ENCODE measurements at regions not wholly inside any gene's neighbourhood (a gene's known extent, or its start where the extent isn't known, plus 50 kb on each side); places are given as distances from the start of the nearest gene placed in this dataset.

DNA sequence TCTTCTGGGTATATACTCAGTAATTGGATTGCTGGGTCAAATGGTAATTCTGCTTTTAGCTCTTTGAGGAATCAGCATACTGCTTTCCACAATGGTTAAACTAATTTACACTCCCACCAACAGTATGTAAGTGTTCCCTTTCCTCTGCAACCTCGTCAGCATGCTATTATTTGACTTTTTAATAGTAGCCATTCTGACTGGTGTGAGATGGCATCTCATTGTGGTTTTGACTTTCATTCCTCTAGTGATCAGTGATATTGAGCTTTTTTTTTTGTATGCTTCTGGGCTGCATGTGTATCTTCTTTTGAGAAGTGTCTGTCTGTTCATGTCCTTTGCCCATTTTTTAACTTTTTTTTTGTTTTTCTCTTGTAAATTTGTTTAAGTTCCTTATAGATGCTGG, 279.4 kb downstream of the PTGER3 start:
- Histone ChIP-seq H3K27ac (no peak overlapping the region), H3K36me3 (no peaks in the 10 kb centered on the region), H3K4me3 (no peak overlapping the region), H3K9me3 (peaks cover 0 to 16% (median 0%) of the 10 kb centered on the region in 3 donors), H3K4me1 (no peaks in the 10 kb centered on the region), H3K27me3 (no peaks in the 10 kb centered on the region)
- no peak for ATAC-seq
- 57 to 73% methylated on average over 1 of the region's 1 CpG for WGBS, 2 donors (ENCODE audit: low coverage in 1 of 2)
- TF ChIP-seq POLR2AphosphoS5 (IDR thresholded peaks at IDR 0.05), result no peak
- TF ChIP-seq, protein P1, sequence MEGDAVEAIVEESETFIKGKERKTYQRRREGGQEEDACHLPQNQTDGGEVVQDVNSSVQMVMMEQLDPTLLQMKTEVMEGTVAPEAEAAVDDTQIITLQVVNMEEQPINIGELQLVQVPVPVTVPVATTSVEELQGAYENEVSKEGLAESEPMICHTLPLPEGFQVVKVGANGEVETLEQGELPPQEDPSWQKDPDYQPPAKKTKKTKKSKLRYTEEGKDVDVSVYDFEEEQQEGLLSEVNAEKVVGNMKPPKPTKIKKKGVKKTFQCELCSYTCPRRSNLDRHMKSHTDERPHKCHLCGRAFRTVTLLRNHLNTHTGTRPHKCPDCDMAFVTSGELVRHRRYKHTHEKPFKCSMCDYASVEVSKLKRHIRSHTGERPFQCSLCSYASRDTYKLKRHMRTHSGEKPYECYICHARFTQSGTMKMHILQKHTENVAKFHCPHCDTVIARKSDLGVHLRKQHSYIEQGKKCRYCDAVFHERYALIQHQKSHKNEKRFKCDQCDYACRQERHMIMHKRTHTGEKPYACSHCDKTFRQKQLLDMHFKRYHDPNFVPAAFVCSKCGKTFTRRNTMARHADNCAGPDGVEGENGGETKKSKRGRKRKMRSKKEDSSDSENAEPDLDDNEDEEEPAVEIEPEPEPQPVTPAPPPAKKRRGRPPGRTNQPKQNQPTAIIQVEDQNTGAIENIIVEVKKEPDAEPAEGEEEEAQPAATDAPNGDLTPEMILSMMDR (IDR thresholded peaks at IDR 0.05), result no peak
- no peak for TF ChIP-seq EP300 (IDR thresholded peaks at IDR 0.05)
- TF ChIP-seq POLR2A (IDR thresholded peaks at IDR 0.05), result no peak

DNA sequence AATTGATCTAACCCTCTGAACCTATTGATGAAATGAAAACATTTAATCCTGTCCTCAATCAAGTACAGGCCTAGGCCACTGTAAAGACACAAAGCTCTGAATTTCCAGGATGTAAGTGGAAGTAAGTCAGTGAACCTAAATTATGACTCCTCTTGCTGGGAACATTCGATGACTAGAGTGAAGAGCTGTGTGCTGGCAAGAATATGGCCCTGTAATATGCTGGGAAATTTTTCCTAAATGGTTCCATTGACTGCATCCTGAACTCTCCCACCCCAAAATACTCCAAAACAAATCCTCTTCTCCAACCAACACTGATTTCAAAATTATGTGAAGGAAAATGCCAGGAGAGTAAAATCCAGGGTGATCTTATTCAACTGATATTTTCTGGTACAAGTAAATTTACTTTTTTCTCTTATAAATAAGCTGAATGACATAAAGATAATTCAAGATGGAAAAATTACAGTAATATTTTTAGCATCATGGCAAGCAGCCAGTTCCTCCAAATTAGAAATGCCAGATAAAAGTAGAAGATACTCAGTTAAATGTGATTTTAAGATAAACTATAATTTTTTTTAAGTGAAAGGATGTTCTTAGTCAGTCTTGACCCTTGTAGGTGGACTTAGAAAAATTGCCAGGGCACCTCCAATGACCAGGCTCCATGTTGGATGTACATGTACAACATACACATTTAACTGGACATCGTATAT, 269.4 kb downstream of the PTGER3 start:
- Histone ChIP-seq H3K27me3 (no peaks in the 10 kb centered on the region), H3K9me3 (no peaks in the 10 kb centered on the region), H3K4me1 (no peaks in the 10 kb centered on the region), H3K27ac (no peak overlapping the region), H3K4me3 (no peak overlapping the region), H3K36me3 (no peaks in the 10 kb centered on the region)
- no peak for ATAC-seq
- 49 to 68% methylated on average over 2 of the region's 2 CpGs for WGBS, 2 donors (ENCODE audit: low coverage in 1 of 2)
- TF ChIP-seq, protein P1 (IDR thresholded peaks at IDR 0.05), result no peak
- TF ChIP-seq POLR2AphosphoS5 (IDR thresholded peaks at IDR 0.05), result no peak
- no peak for TF ChIP-seq POLR2A (IDR thresholded peaks at IDR 0.05)
- TF ChIP-seq EP300 (IDR thresholded peaks at IDR 0.05), result no peak

DNA sequence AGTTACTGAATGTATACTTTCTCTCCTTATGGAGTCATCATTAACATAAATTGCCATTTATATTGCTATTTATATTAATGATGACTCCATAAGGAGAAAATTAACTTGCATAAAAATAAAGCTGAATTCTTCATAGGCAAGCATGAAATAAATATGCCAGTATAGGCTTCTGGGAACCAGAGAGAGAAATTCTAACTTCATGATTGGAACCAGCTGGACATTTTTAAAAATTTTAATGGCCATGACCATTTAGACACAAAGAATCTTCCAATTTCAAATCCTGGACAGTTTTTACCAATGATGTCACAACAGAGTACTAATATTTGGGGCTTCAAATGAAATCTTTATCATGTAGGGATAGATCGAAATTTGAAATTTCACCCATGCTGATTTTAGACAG, 268.7 kb downstream of the PTGER3 start:
- Histone ChIP-seq H3K36me3 (no peaks in the 10 kb centered on the region), H3K27me3 (no peaks in the 10 kb centered on the region), H3K9me3 (no peaks in the 10 kb centered on the region), H3K4me3 (no peak overlapping the region), H3K4me1 (no peaks in the 10 kb centered on the region), H3K27ac (no peak overlapping the region)
- no peak for ATAC-seq
- TF ChIP-seq POLR2AphosphoS5 (IDR thresholded peaks at IDR 0.05) (no peak), POLR2A (IDR thresholded peaks at IDR 0.05) (no peak), EP300 (IDR thresholded peaks at IDR 0.05) (no peak)
- TF ChIP-seq, protein P1 (IDR thresholded peaks at IDR 0.05), result no peak
- 80 to 88% methylated on average over 1 of the region's 1 CpG for WGBS, 2 donors (ENCODE audit: low coverage in 1 of 2)

DNA sequence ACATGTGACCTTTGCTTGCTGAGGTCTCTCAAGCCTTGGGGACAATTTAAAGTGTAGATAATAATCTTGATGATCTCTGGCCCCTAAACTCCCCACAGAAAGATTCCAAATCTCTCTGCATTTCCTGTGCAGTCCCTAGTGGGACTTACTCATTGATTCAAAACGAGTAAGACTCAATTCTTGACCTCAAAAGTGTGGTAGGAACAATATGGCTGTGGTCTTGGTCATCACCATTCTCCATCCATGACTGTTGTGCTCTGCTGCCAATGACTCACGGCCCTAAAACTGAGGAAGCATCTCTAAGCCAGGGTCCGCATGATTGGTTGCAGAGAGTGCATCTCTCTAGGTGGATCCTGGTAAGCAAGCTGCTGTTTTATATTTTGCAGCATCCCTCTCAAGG, 268.0 kb downstream of the PTGER3 start:
- no peaks in the 10 kb centered on the region for H3K36me3 ChIP-seq
- H3K27me3 ChIP-seq, result no peaks in the 10 kb centered on the region
- H3K4me1 ChIP-seq, result no peaks in the 10 kb centered on the region
- ATAC-seq, result no peak
- WGBS, 2 donors (ENCODE audit: low coverage in 1 of 2), result 82 to 83% methylated on average over 3 of the region's 3 CpGs
- TF ChIP-seq, protein P1 (IDR thresholded peaks at IDR 0.05), result no peak
- no peak for TF ChIP-seq POLR2A (IDR thresholded peaks at IDR 0.05)
- no peak for TF ChIP-seq EP300 (IDR thresholded peaks at IDR 0.05)
- no peak for TF ChIP-seq POLR2AphosphoS5 (IDR thresholded peaks at IDR 0.05)
- H3K4me3 ChIP-seq, result no peak overlapping the region
- no peak overlapping the region for H3K27ac ChIP-seq
- H3K9me3 ChIP-seq, result no peaks in the 10 kb centered on the region

DNA sequence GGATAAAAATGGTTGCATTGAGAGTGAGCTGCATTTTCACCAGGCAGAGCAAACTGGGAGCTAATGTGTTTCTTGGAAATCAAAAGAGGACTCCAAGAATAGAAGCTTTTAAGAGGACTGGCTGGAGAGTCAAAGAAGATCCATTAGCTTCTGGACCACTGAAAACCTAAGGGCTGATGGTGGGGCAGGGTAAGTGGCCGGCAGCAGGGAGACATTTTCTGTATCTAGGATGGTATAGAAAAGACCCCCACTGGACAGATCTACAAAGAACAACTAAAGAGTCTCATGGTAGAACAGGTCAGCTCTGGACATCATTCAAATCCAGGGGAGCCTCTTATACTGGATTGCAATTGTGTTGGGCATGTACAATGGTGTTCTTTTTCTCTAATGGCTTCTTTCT, 262.3 kb downstream of the PTGER3 start:
- WGBS, 2 donors (ENCODE audit: low coverage in 1 of 2), result 100% methylated on average over 1 of the region's 1 CpG; no CpG with 5 or more reads in 1 of the 2 donors
- no peak for TF ChIP-seq POLR2AphosphoS5 (IDR thresholded peaks at IDR 0.05)
- no peak for TF ChIP-seq POLR2A (IDR thresholded peaks at IDR 0.05)
- TF ChIP-seq EP300 (IDR thresholded peaks at IDR 0.05), result no peak
- TF ChIP-seq, protein P1 (IDR thresholded peaks at IDR 0.05), result no peak
- Histone ChIP-seq H3K4me1 (no peaks in the 10 kb centered on the region), H3K4me3 (no peak overlapping the region), H3K36me3 (no peaks in the 10 kb centered on the region), H3K9me3 (no peaks in the 10 kb centered on the region), H3K27me3 (no peaks in the 10 kb centered on the region), H3K27ac (no peak overlapping the region)
- no peak for ATAC-seq

Measured in gastroesophageal sphincter (tissue), 4 donors.